HG02678 (cell line): ENCODE measurements at regions not wholly inside any gene's neighbourhood (a gene's known extent, or its start where the extent isn't known, plus 50 kb on each side); places are given as distances from the start of the nearest gene placed in this dataset.

Experiments used
- ATAC-seq: cut with Tn5 transposase; IDR thresholded peaks from one replicate; pipeline ENCODE4 v1.9.1; 2021; ENCODE audit warnings: mild to moderate bottlenecking, moderate library complexity; ENCODE audit not compliant: unreplicated experiment

- no peak for ATAC-seq
Observed at GRCh38 chr5:43941806-43942205, 338.8 kb downstream of the NNT start.

DNA sequence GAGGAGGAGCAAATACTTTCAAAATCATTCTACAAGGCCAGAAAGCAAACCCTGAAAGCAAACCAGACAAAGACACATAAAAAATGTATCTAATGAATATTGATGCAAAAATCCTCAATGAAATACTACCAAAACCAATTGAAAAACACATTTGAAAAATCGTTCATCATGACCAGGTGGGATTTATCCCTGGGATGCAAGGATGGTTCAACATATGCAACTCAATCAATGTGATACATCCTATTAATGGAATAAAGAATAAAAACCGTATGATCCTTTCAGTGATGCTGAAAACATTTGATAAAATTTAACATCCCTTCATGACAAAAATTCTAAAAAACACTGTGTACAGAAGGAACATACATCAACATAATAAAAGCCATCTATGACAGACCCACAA, 337.6 kb downstream of the NNT start:
- no peak for ATAC-seq

DNA sequence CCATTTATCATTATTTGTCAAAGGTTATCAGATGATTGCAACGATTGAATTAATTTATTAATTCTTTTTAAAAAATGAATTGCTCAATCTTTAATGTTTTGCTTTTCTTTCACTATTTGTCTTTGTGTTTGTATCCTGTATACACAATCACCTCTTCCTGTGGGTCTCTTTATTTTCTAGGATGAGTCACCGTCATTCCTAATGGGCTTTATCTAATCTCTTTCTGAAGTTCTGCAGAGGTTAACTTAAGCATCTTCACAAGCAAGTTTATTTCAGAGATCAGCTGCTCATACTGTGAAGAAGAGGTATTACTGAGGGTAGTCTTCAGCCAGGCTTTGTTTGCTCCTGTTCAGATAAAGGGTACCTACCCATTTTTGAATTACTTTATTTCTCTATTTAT, 323.9 kb downstream of the NNT start:
- ATAC-seq: no peak

DNA sequence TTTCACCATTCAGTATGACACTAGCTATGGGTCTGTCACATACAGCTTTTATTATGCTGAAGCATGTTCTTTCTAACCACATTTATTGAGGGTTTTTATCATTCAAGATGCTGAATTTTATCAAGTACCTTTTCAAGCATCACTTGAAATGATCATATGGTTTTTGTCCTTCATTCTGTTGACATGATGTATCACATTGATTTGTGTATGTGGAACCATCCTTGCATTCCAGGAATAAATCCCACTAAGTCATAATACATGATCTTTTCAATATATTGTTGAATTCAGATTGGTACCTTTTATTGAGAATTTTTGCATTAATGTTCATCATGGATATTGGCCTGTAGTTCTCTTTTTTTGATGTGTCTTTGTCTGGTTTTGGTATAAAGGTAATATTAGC, 317.4 kb downstream of the NNT start:
- ATAC-seq: no peak

DNA sequence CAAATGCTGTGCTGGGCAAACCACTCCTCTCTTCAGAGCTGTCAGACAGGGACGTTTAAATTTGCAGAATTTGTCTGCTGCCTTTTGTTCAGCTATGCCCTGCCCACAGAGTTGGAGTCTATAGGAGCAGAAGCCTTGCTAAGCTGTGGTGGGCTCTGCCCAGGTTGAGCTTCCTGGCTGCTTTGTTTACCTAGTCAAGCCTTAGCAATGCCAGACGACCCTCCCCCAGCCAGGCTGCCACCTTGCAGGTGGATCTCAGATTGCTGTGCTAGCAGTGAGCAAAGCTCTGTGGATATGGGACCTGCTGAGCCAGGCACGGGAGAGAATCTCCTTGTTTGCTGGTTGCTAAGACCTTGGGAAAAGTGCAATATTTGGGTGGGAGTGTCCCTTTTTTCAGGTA, 314.9 kb downstream of the NNT start:
- ATAC-seq: no peak

DNA sequence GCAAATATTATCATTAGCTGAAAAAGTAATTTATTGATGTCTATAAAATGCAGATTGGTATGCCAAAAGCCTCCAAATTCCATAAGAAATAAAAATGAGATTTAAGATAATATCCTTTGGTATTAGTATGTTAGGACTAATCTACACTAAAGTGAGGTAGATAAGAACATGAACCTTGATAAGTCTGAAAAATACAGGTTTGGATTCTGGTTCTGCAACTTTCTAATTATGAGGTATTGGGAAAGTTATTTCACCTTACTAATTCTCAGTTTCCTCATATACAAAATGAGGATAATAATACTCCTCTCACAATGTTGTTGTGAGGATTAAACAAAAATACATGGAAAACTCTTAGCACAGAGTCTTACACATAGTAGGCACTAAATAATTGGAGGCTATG, 300.1 kb downstream of the NNT start:
- no peak for ATAC-seq

- ATAC-seq: no peak
Observed at GRCh38 chr5:43900974-43901373, 298.0 kb downstream of the NNT start.

GRCh38 chr5:43895876-43896275, 292.9 kb downstream of the NNT start:
- no peak for ATAC-seq

- ATAC-seq: no peak
Observed at GRCh38 chr5:43893951-43894684, 291.1 kb downstream of the NNT start.

DNA sequence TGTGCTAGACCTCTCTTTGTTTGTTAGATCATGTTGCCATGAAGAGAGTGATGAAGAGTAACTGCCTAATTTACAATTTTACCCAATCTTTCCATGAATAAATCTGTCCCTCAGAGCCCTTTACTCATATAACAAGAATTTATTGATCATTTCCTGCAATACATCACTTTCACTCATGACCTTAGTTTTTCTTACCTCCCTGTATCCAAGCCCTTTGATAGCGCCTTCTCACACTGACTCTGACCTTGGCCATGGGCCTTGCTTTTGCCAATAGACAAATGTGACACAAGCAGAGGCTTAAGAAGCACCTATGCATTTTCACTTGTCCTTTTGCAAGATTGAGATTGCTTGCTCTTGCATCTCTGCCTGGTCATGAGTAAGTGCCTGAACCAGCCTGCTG, 288.1 kb downstream of the NNT start:
- no peak for ATAC-seq

GRCh38 chr5:43889233-43889632, 286.3 kb downstream of the NNT start:
- no peak for ATAC-seq

DNA sequence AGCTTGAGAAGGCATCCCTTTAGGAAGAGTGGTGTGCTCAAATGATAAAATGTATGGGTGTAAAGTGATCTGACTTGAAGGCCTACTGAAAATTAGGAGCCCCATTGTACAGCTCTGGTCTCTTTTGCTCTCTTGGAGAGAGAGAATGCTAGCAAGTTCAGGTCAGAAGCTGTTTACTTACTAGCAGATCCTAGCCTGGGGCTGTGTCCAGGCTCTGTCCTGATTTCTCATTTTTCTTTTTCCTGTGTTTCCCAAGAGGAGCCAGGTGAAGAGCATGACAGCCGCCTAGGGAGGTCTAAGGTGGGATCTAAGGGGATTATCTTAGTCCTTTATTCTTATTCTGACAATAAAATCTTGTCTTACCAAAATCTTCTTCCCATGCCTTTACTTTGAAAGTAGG, 272.8 kb downstream of the NNT start:
- no peak for ATAC-seq

DNA sequence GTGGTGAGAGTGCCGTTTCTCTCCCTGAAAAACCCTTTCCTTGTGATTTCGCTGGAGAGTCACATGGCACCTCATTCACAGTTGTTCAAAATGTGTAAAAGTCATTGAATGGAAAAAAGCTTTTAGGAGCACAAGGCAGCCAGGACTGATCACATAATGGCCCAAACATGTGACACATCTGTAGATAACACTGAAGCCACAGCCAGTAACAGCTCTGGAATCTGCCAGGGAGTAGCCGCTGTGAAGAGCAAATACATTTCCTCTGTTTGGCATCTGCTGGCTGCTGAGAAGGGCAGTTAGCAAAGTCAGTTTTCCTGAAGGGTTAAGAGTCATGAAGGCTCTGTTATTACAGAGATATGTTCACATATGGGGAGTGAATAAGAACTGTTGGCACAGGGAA, 271.8 kb downstream of the NNT start:
- ATAC-seq: no peak

DNA sequence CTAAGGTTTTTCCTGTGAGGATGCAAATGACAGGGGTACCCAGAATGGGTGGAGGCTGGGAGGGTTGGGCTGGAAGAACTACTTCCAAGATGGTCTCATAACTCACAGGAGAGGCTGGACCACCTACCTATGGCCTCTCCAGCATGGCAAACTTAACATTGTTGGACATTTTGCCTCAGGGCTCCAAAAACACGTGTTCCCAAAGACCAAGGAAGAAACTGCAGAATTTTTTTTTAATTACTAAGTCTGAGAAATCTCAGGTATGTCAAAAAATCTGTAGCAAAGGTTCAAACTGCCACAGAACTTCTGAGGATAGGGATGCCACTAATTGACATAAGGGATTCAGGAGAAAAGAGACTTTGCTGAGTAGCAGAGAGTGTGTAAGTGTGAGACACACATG, 270.8 kb downstream of the NNT start:
- no peak for ATAC-seq

GRCh38 chr5:43859309-43859708, 256.3 kb downstream of the NNT start:
- no peak for ATAC-seq

DNA sequence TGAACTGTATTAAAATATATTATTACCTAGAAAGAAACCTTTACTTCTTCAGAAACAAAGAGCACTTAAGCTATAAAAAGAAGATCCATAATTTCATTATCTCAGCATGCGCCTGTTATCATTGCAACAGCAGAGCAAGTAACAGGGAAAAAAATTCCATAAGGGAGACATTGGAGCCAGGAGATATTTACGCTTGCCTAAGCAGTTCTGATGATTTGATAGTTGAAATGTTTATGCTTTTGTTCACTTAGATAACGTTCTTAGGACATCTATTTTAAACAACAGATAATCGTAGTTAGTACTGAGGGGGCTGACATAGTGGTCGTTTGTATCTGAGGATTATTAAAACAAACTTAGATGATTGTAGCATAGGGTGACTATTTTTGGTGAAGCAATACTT, 252.5 kb downstream of the NNT start:
- ATAC-seq: no peak

GRCh38 chr5:43854697-43855292, 251.8 kb downstream of the NNT start:
- no peak for ATAC-seq

- no peak for ATAC-seq
Observed at GRCh38 chr5:43852279-43852678, 249.3 kb downstream of the NNT start.

DNA sequence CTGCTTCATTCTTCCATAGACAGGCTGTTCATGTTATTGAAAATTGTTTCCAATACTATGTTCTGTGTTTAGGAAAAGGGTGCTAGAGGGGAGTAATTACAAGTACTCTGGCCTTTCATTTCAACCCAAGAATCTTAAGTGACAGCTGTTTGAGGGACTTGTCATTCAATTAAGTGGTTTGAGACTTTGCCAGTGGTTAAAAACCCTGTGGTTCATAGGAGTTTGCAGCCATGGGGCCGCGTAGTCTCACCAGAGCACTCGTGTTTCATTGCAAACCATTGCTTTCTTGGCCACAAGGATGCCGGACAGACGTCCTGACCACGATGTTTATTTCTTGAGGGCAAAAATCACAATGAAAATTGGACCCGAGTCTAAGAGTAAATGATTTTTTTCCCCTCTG, 248.8 kb downstream of the NNT start:
- no peak for ATAC-seq

DNA sequence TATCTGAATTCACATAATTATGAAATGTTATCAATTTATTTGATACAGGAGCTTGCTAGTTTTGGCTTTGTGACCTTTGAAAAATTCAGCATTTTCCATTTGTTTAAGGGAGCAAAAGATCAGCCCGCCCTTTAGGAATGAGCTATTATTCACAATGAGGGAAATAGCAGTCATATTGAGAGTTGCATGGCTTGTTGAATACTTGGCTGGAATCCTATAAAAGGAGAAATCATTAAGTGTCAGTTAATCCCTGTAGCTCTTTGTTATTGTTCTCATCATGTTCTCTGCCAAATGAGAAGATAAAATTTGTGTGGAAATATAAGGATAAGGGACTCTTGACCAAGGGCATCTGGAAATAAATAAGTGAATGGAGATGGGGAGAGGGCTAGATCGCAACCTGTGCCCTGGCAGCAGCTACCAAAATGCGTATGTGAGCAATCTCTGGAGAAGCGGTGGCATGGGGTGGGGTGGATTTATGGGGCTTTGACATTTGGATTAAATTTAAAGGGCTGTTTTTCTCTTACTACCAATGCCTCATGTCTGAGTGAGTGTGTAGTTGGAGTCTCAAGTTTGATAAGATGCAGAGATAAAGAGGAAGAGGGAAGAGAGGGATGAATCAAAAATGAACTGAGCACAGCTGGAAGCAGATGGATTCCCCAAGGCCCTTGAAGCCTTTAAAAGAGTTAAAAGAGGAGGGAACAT, 237.6 kb downstream of the NNT start:
- ATAC-seq: no peak

DNA sequence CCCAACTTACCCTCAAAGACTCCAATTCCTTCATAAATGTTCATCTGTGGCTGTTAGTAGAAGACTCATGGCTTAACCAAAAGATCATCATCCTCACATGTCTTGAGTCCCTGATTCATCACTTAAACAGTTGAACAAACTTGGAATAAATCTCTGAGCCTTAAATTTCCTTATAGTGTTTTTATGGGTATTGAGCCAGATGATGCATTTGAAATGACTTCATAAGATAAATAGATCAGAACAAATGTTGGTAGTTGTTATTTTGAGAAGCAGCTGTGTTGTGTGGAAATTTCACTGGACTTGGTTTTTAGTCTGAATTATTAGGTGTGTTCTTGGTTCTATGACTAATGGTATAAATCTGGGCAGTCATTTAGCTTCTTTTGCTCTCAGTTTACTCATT, 236.2 kb downstream of the NNT start:
- no peak for ATAC-seq

GRCh38 chr5:43837996-43838395, 235.0 kb downstream of the NNT start:
- no peak for ATAC-seq
